ENCODE measurements at regions not wholly inside any gene's neighbourhood (a gene's known extent, or its start where the extent isn't known, plus 50 kb on each side); places are given as distances from the start of the nearest gene placed in this dataset.

DNA sequence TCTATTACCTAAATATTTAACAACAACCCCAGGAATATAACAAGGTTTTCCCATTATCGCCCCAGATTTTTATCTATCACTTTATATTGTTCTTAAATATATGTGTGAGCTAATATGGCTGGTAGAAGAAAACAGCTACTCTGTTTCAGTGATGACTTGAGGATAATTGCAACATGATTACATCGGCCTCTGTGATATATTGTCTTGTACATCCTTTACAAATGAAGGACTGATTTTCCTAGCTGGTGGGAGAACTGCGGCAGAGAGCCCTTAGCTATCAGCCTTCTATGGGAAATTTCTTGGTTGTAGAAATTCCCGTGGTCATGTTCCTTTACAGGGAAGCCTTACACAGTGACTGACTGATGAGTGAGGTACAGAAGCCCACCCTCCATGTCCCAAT, 110.9 kb upstream of the ZNF717 start:
- no peak for TF ChIP-seq ESRRG (CRISPR knock-in tag; IDR thresholded peaks at IDR 0.05)
- TF ChIP-seq TOX (CRISPR knock-in tag; IDR thresholded peaks at IDR 0.05; ENCODE audit: borderline replicate concordance), result no peak
- TF ChIP-seq BACH2 (CRISPR knock-in tag; IDR thresholded peaks at IDR 0.05; ENCODE audit: borderline replicate concordance), result no peak
- no peak for TF ChIP-seq SNAI2 (CRISPR knock-in tag; IDR thresholded peaks at IDR 0.05)
- TF ChIP-seq ARNTL (CRISPR knock-in tag; IDR thresholded peaks at IDR 0.05; ENCODE audit: borderline replicate concordance, low read depth), result no peak
- TF ChIP-seq, protein P1, sequence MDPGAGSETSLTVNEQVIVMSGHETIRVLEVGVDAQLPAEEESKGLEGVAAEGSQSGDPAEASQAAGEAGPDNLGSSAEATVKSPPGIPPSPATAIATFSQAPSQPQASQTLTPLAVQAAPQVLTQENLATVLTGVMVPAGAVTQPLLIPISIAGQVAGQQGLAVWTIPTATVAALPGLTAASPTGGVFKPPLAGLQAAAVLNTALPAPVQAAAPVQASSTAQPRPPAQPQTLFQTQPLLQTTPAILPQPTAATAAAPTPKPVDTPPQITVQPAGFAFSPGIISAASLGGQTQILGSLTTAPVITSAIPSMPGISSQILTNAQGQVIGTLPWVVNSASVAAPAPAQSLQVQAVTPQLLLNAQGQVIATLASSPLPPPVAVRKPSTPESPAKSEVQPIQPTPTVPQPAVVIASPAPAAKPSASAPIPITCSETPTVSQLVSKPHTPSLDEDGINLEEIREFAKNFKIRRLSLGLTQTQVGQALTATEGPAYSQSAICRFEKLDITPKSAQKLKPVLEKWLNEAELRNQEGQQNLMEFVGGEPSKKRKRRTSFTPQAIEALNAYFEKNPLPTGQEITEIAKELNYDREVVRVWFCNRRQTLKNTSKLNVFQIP (CRISPR knock-in tag; IDR thresholded peaks at IDR 0.05; ENCODE audit: borderline replicate concordance, low read depth), result no peak
- TF ChIP-seq ZFP3 (CRISPR knock-in tag; IDR thresholded peaks at IDR 0.05), result no peak
- no peak for TF ChIP-seq ZFP30 (CRISPR knock-in tag; IDR thresholded peaks at IDR 0.05)
- TF ChIP-seq, protein P2, sequence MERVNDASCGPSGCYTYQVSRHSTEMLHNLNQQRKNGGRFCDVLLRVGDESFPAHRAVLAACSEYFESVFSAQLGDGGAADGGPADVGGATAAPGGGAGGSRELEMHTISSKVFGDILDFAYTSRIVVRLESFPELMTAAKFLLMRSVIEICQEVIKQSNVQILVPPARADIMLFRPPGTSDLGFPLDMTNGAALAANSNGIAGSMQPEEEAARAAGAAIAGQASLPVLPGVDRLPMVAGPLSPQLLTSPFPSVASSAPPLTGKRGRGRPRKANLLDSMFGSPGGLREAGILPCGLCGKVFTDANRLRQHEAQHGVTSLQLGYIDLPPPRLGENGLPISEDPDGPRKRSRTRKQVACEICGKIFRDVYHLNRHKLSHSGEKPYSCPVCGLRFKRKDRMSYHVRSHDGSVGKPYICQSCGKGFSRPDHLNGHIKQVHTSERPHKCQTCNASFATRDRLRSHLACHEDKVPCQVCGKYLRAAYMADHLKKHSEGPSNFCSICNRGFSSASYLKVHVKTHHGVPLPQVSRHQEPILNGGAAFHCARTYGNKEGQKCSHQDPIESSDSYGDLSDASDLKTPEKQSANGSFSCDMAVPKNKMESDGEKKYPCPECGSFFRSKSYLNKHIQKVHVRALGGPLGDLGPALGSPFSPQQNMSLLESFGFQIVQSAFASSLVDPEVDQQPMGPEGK (CRISPR knock-in tag; IDR thresholded peaks at IDR 0.05; ENCODE audit: borderline replicate concordance), result no peak
- TF ChIP-seq GLIS3 (CRISPR knock-in tag; IDR thresholded peaks at IDR 0.05), result no peak
- TF ChIP-seq CSDC2 (CRISPR knock-in tag; IDR thresholded peaks at IDR 0.05), result no peak
- no peak for TF ChIP-seq RARB (CRISPR knock-in tag; IDR thresholded peaks at IDR 0.05)

All from SK-N-SH treated with all-trans-retinoic acid at 6 μM for 48 hours (cell line).